LNCaP clone FGC (cell line): ENCODE measurements at regions not wholly inside any gene's neighbourhood (a gene's known extent, or its start where the extent isn't known, plus 50 kb on each side); places are given as distances from the start of the nearest gene placed in this dataset.

Experiments
- DNase-seq: peaks from one replicate; pipeline ENCODE4 v3.0.0-alpha.2; 2011; ENCODE audit warnings: low read depth
- H3K4me3 ChIP-seq: 2 replicates; pipeline ENCODE4 v1.5.1; 2011; ENCODE audit warnings: mild to moderate bottlenecking, low read depth, low read length, control low read depth
- TF ChIP-seq, protein P1 (sequence below): IDR thresholded peaks from 2 replicates; pipeline ENCODE4 v1.5.1; 2012; ENCODE audit warnings: mild to moderate bottlenecking; ENCODE audit not compliant: control insufficient read depth, insufficient read depth; ENCODE audit errors: extremely low read depth

DNA sequence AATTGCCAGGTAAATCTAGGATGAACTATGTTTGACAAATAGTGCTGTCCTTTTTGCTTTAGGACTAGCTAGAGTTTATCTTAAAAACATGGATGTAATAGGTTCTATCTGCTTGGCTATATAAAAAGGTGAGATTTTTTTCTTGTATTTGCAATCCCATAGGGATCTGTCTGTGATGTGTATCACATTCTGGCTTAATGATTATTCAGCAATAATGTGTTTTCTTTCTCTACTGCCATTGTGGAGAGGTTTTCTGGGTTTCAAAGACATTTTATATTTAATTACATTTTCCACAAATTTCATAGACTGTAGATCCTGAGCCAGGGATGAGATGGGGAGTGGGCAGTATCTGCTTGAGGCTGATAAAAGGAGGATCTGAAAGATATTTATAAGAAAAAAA is 277.8 kb upstream of the SLITRK5 start:
- TF ChIP-seq, protein P1, sequence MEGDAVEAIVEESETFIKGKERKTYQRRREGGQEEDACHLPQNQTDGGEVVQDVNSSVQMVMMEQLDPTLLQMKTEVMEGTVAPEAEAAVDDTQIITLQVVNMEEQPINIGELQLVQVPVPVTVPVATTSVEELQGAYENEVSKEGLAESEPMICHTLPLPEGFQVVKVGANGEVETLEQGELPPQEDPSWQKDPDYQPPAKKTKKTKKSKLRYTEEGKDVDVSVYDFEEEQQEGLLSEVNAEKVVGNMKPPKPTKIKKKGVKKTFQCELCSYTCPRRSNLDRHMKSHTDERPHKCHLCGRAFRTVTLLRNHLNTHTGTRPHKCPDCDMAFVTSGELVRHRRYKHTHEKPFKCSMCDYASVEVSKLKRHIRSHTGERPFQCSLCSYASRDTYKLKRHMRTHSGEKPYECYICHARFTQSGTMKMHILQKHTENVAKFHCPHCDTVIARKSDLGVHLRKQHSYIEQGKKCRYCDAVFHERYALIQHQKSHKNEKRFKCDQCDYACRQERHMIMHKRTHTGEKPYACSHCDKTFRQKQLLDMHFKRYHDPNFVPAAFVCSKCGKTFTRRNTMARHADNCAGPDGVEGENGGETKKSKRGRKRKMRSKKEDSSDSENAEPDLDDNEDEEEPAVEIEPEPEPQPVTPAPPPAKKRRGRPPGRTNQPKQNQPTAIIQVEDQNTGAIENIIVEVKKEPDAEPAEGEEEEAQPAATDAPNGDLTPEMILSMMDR = no peak
- H3K4me3 ChIP-seq = no peak overlapping the region
- DNase-seq = no peak

DNA sequence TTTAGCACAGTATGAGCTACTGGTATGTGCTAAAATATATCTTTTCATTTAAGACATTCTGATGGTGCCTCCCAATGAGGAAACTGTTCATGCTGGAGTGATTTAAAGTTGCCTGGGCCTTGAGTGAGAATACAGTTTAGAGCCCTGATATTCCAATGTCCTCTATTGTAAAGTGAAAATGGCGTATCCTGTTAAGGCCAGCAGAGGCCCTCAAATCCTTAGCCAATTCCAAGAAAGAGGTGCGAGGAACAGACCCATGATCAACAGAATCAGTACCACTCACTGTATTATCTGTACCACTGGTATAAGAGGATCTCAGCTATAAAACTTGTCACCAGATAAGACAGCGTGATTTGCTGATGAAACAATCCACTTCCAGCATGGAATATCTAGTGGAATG is 273.1 kb upstream of the SLITRK5 start:
- TF ChIP-seq, protein P1 = no peak
- no peak for DNase-seq
- H3K4me3 ChIP-seq = no peak overlapping the region

DNA sequence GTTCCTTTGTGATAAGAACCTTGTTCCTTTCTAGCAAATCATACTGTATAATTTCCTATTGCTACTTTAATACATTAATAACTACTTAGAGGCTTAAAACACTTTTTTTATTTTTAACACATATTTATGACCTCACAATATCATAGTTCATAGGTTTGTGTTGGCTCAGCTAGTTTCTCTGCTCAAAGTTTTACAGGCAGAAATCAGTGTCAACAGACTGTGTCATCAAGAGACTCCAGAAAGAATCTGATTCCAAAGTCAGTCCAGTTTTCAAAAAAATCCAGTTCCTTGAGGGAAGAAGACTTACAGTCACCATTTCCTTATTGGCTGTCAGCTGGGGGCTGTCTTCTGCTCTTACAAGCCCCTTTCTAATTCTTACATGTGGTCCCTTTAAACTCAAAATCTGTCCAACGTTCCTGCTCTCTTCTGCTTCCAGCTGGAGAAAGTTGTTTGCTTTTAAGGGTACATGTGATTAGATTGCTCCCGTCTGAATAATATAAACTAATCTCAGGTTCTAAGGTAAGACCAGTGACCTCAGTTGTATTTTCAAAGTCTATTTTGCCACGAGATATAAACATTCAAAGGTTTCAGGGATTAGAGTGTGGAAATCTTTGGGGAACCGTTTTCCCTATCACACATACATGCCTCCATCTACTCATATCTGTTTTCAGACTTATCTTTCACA is 267.3 kb upstream of the SLITRK5 start:
- DNase-seq = no peak
- no peak overlapping the region for H3K4me3 ChIP-seq
- TF ChIP-seq, protein P1 = no peak

DNA sequence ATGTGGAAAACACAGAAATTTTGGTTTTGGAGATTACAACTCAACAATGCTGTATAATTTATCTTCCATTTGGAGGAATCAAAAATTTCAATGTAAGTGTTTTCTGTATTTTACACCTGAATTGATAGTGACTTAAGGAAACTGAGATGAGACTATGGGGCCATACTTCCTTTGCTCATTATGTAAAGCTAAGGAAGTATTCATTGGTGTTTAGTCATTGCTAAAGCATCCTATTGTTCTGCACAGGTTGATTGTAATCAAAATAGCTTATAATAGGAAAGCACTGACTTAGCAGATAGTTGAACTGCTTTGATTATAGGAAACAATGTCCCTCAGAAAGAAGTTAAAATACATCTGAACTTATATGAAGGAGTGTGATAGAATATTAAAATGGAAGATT is 244.4 kb upstream of the SLITRK5 start:
- TF ChIP-seq, protein P1 = no peak

DNA sequence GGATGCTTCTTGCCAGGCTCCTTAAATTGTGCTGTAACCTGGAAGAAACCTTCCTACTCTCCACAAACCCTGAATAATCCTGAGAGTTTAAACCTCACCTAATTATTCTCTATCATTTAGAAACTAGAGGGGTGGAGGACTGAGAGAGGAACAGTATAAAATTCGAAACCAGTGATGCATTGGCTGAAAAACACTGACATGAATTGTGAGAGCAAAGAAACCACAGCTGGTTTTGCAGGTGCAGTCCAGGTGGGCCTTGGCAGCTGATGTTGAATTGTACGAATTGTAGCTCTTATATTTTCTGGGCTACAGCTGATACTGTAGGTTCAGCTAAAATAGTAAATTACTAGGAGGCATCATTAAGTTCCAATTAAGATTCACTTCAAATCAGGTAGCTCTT is 227.0 kb upstream of the SLITRK5 start:
- TF ChIP-seq, protein P1 = no peak
- no peak for DNase-seq

More for the DNA sequence above, 244.4 kb upstream of the SLITRK5 start:
- no peak overlapping the region for H3K4me3 ChIP-seq
- DNase-seq = no peak

DNA sequence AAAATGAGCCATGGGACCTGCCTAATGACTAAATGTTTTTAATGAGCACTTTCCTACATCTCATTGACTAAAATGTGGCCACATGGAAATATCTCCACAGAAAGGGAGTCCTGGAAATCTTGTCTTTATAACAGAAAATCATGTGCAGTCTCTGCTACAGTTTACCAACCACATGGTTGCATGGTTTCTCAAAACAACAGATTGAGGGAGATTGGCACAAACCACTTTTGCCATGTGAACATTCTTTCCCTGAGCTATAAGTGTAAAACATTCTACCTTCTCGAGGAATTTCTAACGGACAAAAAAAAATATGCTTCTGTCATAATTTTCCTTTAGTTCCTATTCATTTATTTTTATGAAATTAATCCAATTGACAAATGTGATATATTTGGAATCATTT is 218.9 kb upstream of the SLITRK5 start:
- DNase-seq = no peak
- no peak overlapping the region for H3K4me3 ChIP-seq
- TF ChIP-seq, protein P1 = no peak

More for the DNA sequence above, 227.0 kb upstream of the SLITRK5 start:
- H3K4me3 ChIP-seq = no peak overlapping the region

DNA sequence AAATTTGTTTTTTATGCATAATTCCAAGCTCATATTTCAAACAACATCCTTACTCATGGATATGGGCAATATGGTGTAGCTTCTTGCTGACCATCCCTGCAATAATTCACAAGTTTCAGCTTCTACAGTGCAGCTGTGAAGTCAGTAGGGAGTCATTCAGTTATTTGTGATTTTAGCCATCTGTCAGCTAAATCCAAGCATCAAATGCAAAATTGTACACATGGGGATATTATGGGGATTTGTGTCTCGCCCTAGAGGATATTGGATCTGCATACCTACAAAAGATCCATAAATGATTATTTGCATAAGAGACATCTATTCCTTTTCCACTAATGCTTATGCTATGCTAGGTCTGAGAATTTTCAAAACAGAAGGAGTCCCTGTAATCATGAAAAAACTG is 217.9 kb upstream of the SLITRK5 start:
- no peak overlapping the region for H3K4me3 ChIP-seq
- DNase-seq = no peak
- TF ChIP-seq, protein P1 = no peak
